Keratinocyte (primary cell): ENCODE measurements at regions not wholly inside any gene's neighbourhood (a gene's known extent, or its start where the extent isn't known, plus 50 kb on each side); places are given as distances from the start of the nearest gene placed in this dataset.
"Not testable (repeated sequence)": the region's sequence is repeated elsewhere in the genome, so short reads cannot be mapped to it uniquely, and the experiment has no call there.

Source experiments
- DNase-seq: peaks from one replicate; pipeline ENCODE4 v3.0.0-alpha.2; 2011; ENCODE audit warnings: low read depth, missing footprints, low spot score
- FAIRE-seq: peaks from 2 replicates; lab custom pipeline; 2011; peaks lifted over from hg19 to GRCh38; lab: Jason Lieb, UNC
- H2AFZ ChIP-seq: 2 replicates; pipeline ENCODE4 v1.6.0; 2012; ENCODE audit warnings: low read length, control low read depth, inconsistent platforms; ENCODE audit not compliant: control insufficient read depth
- H3K27ac ChIP-seq: 2 replicates; pipeline ENCODE4 v1.5.1; 2011; ENCODE audit warnings: low read length; ENCODE audit not compliant: control insufficient read depth, insufficient read depth
- H3K27me3 ChIP-seq: 3 replicates; pipeline ENCODE4 v1.6.0; 2011; ENCODE audit warnings: low read length; ENCODE audit not compliant: control insufficient read depth, insufficient read depth; ENCODE audit errors: extremely low read depth
- H3K36me3 ChIP-seq, 2 experiments: 2 replicates in 1 of 2; 3 replicates in 1 of 2; pipeline ENCODE4 v1.5.1; 2011; ENCODE audit warnings: low read length in 2 of 2, mild to moderate bottlenecking in 1 of 2; ENCODE audit not compliant: control insufficient read depth in 2 of 2, insufficient read depth in 2 of 2; ENCODE audit errors: extremely low read depth in 1 of 2
- H3K4me1 ChIP-seq: 3 replicates; pipeline ENCODE4 v1.5.1; 2011; ENCODE audit warnings: low read length; ENCODE audit not compliant: control insufficient read depth, insufficient read depth; ENCODE audit errors: extremely low read depth
- H3K4me2 ChIP-seq: 3 replicates; pipeline ENCODE4 v1.6.0; 2011; ENCODE audit warnings: low read depth, low read length; ENCODE audit not compliant: control insufficient read depth, insufficient read depth; ENCODE audit errors: extremely low read depth
- H3K4me3 ChIP-seq, 3 experiments: fragments of 200-600 bp in 1 of 3; sonication (generic) in 1 of 3; 2 replicates in 2 of 3; 3 replicates in 1 of 3; pipeline ENCODE4 v1.5.1; 2011 to 2016; ENCODE audit warnings: low read length in 3 of 3, mild to moderate bottlenecking in 3 of 3, control low read depth in 2 of 3, inconsistent platforms in 1 of 3, low read depth in 1 of 3, mixed read lengths in 1 of 3, mixed run types in 1 of 3, moderate library complexity in 1 of 3; ENCODE audit not compliant: control insufficient read depth in 2 of 3, insufficient read depth in 2 of 3; ENCODE audit errors: extremely low read depth in 1 of 3
- H3K79me2 ChIP-seq: 2 replicates; pipeline ENCODE4 v1.6.0; 2012; ENCODE audit warnings: low read length; ENCODE audit not compliant: control insufficient read depth, insufficient read depth
- H3K9ac ChIP-seq: 3 replicates; pipeline ENCODE4 v1.6.0; 2011; ENCODE audit warnings: low read length; ENCODE audit not compliant: control insufficient read depth, insufficient read depth; ENCODE audit errors: extremely low read depth
- H3K9me1 ChIP-seq: 3 replicates; pipeline ENCODE4 v1.6.0; 2011; ENCODE audit warnings: low read length; ENCODE audit not compliant: control insufficient read depth, insufficient read depth; ENCODE audit errors: extremely low read depth
- H3K9me3 ChIP-seq: 2 replicates; pipeline ENCODE4 v1.5.1; 2012; ENCODE audit warnings: low read depth, low read length; ENCODE audit not compliant: control insufficient read depth
- H4K20me1 ChIP-seq: 3 replicates; pipeline ENCODE4 v1.6.0; 2011; ENCODE audit warnings: low read length; ENCODE audit not compliant: control insufficient read depth, insufficient read depth; ENCODE audit errors: extremely low read depth
- CTCF ChIP-seq, 3 experiments: IDR thresholded peaks in 1 of 3; conservative IDR thresholded peaks in 1 of 3; optimal IDR thresholded peaks in 1 of 3; 2 replicates in 2 of 3; 3 replicates in 1 of 3; pipeline versions ENCODE3 to v1.5.1; 2011; ENCODE audit warnings: low read length in 3 of 3, mild to moderate bottlenecking in 3 of 3, moderate library complexity in 2 of 3, control low read depth in 1 of 3, inconsistent platforms in 1 of 3; ENCODE audit not compliant: insufficient read depth in 2 of 3; ENCODE audit errors: extremely low read depth in 1 of 3
- EZH2 ChIP-seq: IDR thresholded peaks from one replicate; pipeline ENCODE4 v1.6.1; 2012; ENCODE audit warnings: inconsistent platforms, mild to moderate bottlenecking, low read length, moderate library complexity
- dilution Hi-C: fragments of 300-500 bp; cut with MboI; formaldehyde crosslinking; loops from one replicate; pipeline ENCODE4 v1.7.0; 2020; ENCODE audit warnings: low sequenced_read_pairs; ENCODE audit not compliant: extremely low pct_ligation_motif_present

GRCh38 chr1:79895573-79895972 lies 889.0 kb upstream of the ADGRL4 start:
- Histone ChIP-seq H3K27me3 (no peaks in the 10 kb centered on the region), H3K27ac (no peak overlapping the region), H3K4me3 (no peak overlapping the region), H3K4me2 (no peak overlapping the region), H2AFZ (no peak overlapping the region), H3K9ac (no peak overlapping the region), H3K9me1 (no peaks in the 10 kb centered on the region), H3K9me3 (no peaks in the 10 kb centered on the region), H3K4me1 (no peaks in the 10 kb centered on the region), H3K79me2 (no peaks in the 10 kb centered on the region), H3K36me3 (no peaks in the 10 kb centered on the region), H4K20me1 (no peaks in the 10 kb centered on the region)
- FAIRE-seq (no peak), DNase-seq (no peak)
- TF ChIP-seq CTCF (optimal IDR thresholded peaks at IDR 0.05 in 1 of 3, IDR thresholded peaks at IDR 0.05 in 1 of 3, conservative IDR thresholded peaks at IDR 0.05 in 1 of 3; ENCODE audit: extremely low read depth in 1 of 3, insufficient read depth in 2 of 3, low read length in 3 of 3) = no peak
- TF ChIP-seq EZH2 = no peak
- dilution Hi-C loops = no loop called here

GRCh38 chr1:79894129-79894528 lies 887.6 kb upstream of the ADGRL4 start:
- H2AFZ ChIP-seq, H3K36me3 ChIP-seq, H4K20me1 ChIP-seq, H3K4me1 ChIP-seq, FAIRE-seq, H3K4me3 ChIP-seq, H3K9ac ChIP-seq, DNase-seq, H3K79me2 ChIP-seq, H3K27ac ChIP-seq, dilution Hi-C loops, H3K27me3 ChIP-seq, H3K9me1 ChIP-seq, H3K4me2 ChIP-seq, H3K9me3 ChIP-seq: not testable (repeated sequence)

- H3K9me1 ChIP-seq = no peaks in the 10 kb centered on the region
- H3K9ac ChIP-seq = no peak overlapping the region
- FAIRE-seq (no peak), DNase-seq (no peak)
- H2AFZ ChIP-seq = no peak overlapping the region
- no peak overlapping the region for H3K4me2 ChIP-seq
- dilution Hi-C loops = no loop called here
- no peaks in the 10 kb centered on the region for H3K4me1 ChIP-seq
- TF ChIP-seq EZH2 = no peak
- H3K27ac ChIP-seq = no peak overlapping the region
- no peaks in the 10 kb centered on the region for H4K20me1 ChIP-seq
- no peaks in the 10 kb centered on the region for H3K9me3 ChIP-seq
- H3K79me2 ChIP-seq = no peaks in the 10 kb centered on the region
- H3K36me3 ChIP-seq = no peaks in the 10 kb centered on the region
- H3K27me3 ChIP-seq = no peaks in the 10 kb centered on the region
- H3K4me3 ChIP-seq = no peak overlapping the region
Observed at GRCh38 chr1:79887059-79887458, 880.5 kb upstream of the ADGRL4 start.
